ENCODE measurements at regions not wholly inside any gene's neighbourhood (a gene's known extent, or its start where the extent isn't known, plus 50 kb on each side); places are given as distances from the start of the nearest gene placed in this dataset.
A peak's percentile ranks its signal among the peaks of the same experiment; 100 is the strongest.
"Not testable (repeated sequence)": the region's sequence is repeated elsewhere in the genome, so short reads cannot be mapped to it uniquely, and the experiment has no call there.

DNA sequence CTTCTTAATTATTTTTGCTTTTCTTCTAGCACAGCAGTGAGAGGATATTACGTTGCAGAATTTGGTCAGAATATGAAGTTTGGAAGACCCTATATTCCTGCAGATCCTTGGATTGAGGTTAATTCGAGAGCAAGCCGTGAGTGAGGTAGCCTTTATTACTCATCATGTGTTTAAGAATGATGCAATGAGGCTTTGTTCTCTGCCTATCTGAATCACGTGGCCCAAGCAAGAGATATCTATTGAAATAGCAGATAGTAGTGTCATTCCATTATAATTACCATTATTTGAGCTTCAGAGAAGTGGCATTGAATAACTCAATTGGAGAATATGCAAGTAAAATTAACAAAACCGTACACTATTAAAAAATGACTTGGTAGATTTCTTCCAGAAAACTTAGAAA lies 641.1 kb downstream of the TMEM182 start:
- no peaks in the 10 kb centered on the region for H3K23me2 ChIP-seq (ENCODE audit: low read depth, low read length)
- CTCF ChIA-PET (ENCODE audit: partially characterized antibody): no interaction called here
- no peak overlapping the region for H2BK15ac ChIP-seq (ENCODE audit: low read length)
- no peaks in the 10 kb centered on the region for H4K20me1 ChIP-seq (replicated peaks in 1 of 2; ENCODE audit: control insufficient read depth in 1 of 2, insufficient read depth in 2 of 2, low read length in 2 of 2)
- WGBS, 2 experiments (ENCODE audit: extremely low coverage in 1 of 2, insufficient coverage in 1 of 2, insufficient read length in 1 of 2, insufficient replicate concordance in 2 of 2, low coverage in 1 of 2, low lambda C conversion rate in 2 of 2, missing lambda C conversion rate in 1 of 2): 93% methylated on average over 5 of the region's 5 CpGs; no CpG with 5 or more reads in 1 of the 2 experiments
- peak overlapping the region; percentile 89 for H2BK120ac ChIP-seq (replicated peaks; ENCODE audit: low read depth, low read length)
- H3K9me3 ChIP-seq (ENCODE audit: insufficient read depth in 2 of 2, low read depth in 1 of 2, low read length in 1 of 2): no peaks in the 10 kb centered on the region
- POLR2A ChIA-PET (ENCODE audit: partially characterized antibody): interaction anchor here (0.6 kb wide), 1 partner anchor 862 kb away, joined by 3 read pairs; no protein-coding TSS in a partner anchor
- H3K4me1 ChIP-seq (replicated peaks in 1 of 4; ENCODE audit: control insufficient read depth in 3 of 4, insufficient read depth in 4 of 4, low read length in 3 of 4): peaks cover 0 to 8% (median 4%) of the 10 kb centered on the region in 4 experiments; a peak in 4 of 7 replicates
- H2BK5ac ChIP-seq (ENCODE audit: low read depth, low read length): peak overlapping the region; percentile 98; the same call in 1 of the 2 replicates
- no peak overlapping the region for H4K5ac ChIP-seq (ENCODE audit: insufficient read length, low read depth, low read length)
- no peaks in the 10 kb centered on the region for H3K36me3 ChIP-seq (ENCODE audit: control insufficient read depth in 2 of 4, insufficient read depth in 4 of 4, low read length in 3 of 4)
- peak overlapping the region; percentile 88 for H4K91ac ChIP-seq (replicated peaks; ENCODE audit: insufficient read length, low read length)
- 0 out of 2 replicates have a peak overlapping the region, but pooled peaks have one; percentile 22 for H2BK12ac ChIP-seq (ENCODE audit: low read depth, low read length)
- no peak overlapping the region for H3K9ac ChIP-seq (replicated peaks in 1 of 4; ENCODE audit: extremely low read depth in 1 of 4, low read depth in 3 of 4, low read length in 3 of 4)
- no peak overlapping the region for H3K4me3 ChIP-seq (ENCODE audit: extremely low read depth in 1 of 4, insufficient read depth in 2 of 4, low read depth in 3 of 4, low read length in 4 of 4)
- no peak overlapping the region for H4K8ac ChIP-seq (ENCODE audit: extremely low read depth, insufficient read depth, low read length)
- no peak overlapping the region for H3K14ac ChIP-seq (ENCODE audit: insufficient read length)
- H3K56ac ChIP-seq (replicated peaks; ENCODE audit: insufficient read length, low read depth, low read length): no peak overlapping the region
- DNase-seq (ENCODE audit: low read depth in 1 of 2, low spot score in 2 of 2) (no peak), FAIRE-seq (no peak)
- 0 out of 2 replicates have a peak overlapping the region, but pooled peaks have one; percentile 62 for H3K18ac ChIP-seq (ENCODE audit: extremely low read depth, low read length)
- H3K27ac ChIP-seq (ENCODE audit: low read depth, low read length): no peak overlapping the region
- no peak overlapping the region for H3K23ac ChIP-seq (ENCODE audit: insufficient read length)
- H3K79me1 ChIP-seq (ENCODE audit: low read depth, low read length): no peaks in the 10 kb centered on the region
- H3K79me2 ChIP-seq (ENCODE audit: control insufficient read depth in 1 of 2, insufficient read depth in 2 of 2, low read length in 2 of 2): no peaks in the 10 kb centered on the region
- no peaks in the 10 kb centered on the region for H3K27me3 ChIP-seq (replicated peaks in 1 of 4; ENCODE audit: control insufficient read depth in 3 of 4, extremely low read depth in 1 of 4, insufficient read depth in 3 of 4, low read length in 3 of 4)
- peak overlapping the region; percentile 83 for H2BK20ac ChIP-seq (ENCODE audit: low read length)
- no peak overlapping the region for H3K4me2 ChIP-seq (ENCODE audit: insufficient read depth in 1 of 2, low read depth in 2 of 2, low read length in 2 of 2)
- peak overlapping the region; percentile 32 for H3K4ac ChIP-seq (replicated peaks; ENCODE audit: insufficient read length, low read depth, low read length)
- TF ChIP-seq CEBPB (IDR thresholded peaks at IDR 0.05; ENCODE audit: low read depth, low read length): 0 out of 2 replicates have a peak, but pooled peaks have one; percentile 1
- TF ChIP-seq JUND (IDR thresholded peaks at IDR 0.05; ENCODE audit: low read length): no peak
- H2AK5ac ChIP-seq (ENCODE audit: low read depth, low read length): no peak overlapping the region
- no peak overlapping the region for H2AFZ ChIP-seq (ENCODE audit: low read length)

- WGBS, 2 experiments (ENCODE audit: extremely low coverage in 1 of 2, insufficient coverage in 1 of 2, insufficient read length in 1 of 2, insufficient replicate concordance in 2 of 2, low coverage in 1 of 2, low lambda C conversion rate in 2 of 2, missing lambda C conversion rate in 1 of 2): 91% methylated on average over 5 of the region's 5 CpGs; no CpG with 5 or more reads in 1 of the 2 experiments
- H4K5ac ChIP-seq (ENCODE audit: insufficient read length, low read depth, low read length); H3K23ac ChIP-seq (ENCODE audit: insufficient read length); H2AK5ac ChIP-seq (ENCODE audit: low read depth, low read length); H3K36me3 ChIP-seq (ENCODE audit: control insufficient read depth in 2 of 4, insufficient read depth in 4 of 4, low read length in 3 of 4); H2BK20ac ChIP-seq (ENCODE audit: low read length); H3K14ac ChIP-seq (ENCODE audit: insufficient read length); CTCF ChIA-PET (ENCODE audit: partially characterized antibody); H3K27me3 ChIP-seq (replicated peaks in 1 of 4; ENCODE audit: control insufficient read depth in 3 of 4, extremely low read depth in 1 of 4, insufficient read depth in 3 of 4, low read length in 3 of 4); H3K79me2 ChIP-seq (ENCODE audit: control insufficient read depth in 1 of 2, insufficient read depth in 2 of 2, low read length in 2 of 2); H3K79me1 ChIP-seq (ENCODE audit: low read depth, low read length); FAIRE-seq; H3K4me3 ChIP-seq (ENCODE audit: extremely low read depth in 1 of 4, insufficient read depth in 2 of 4, low read depth in 3 of 4, low read length in 4 of 4); H3K9me3 ChIP-seq (ENCODE audit: insufficient read depth in 2 of 2, low read depth in 1 of 2, low read length in 1 of 2); H3K9ac ChIP-seq (replicated peaks in 1 of 4; ENCODE audit: extremely low read depth in 1 of 4, low read depth in 3 of 4, low read length in 3 of 4); H3K4ac ChIP-seq (replicated peaks; ENCODE audit: insufficient read length, low read depth, low read length); H2BK120ac ChIP-seq (replicated peaks; ENCODE audit: low read depth, low read length); H4K8ac ChIP-seq (ENCODE audit: extremely low read depth, insufficient read depth, low read length); H4K20me1 ChIP-seq (replicated peaks in 1 of 2; ENCODE audit: control insufficient read depth in 1 of 2, insufficient read depth in 2 of 2, low read length in 2 of 2); H2BK15ac ChIP-seq (ENCODE audit: low read length); H3K27ac ChIP-seq (ENCODE audit: low read depth, low read length); DNase-seq (ENCODE audit: low read depth in 1 of 2, low spot score in 2 of 2); H3K23me2 ChIP-seq (ENCODE audit: low read depth, low read length); H4K91ac ChIP-seq (replicated peaks; ENCODE audit: insufficient read length, low read length); H3K4me2 ChIP-seq (ENCODE audit: insufficient read depth in 1 of 2, low read depth in 2 of 2, low read length in 2 of 2); H2BK12ac ChIP-seq (ENCODE audit: low read depth, low read length); H3K4me1 ChIP-seq (replicated peaks in 1 of 4; ENCODE audit: control insufficient read depth in 3 of 4, insufficient read depth in 4 of 4, low read length in 3 of 4); H3K56ac ChIP-seq (replicated peaks; ENCODE audit: insufficient read length, low read depth, low read length); H3K18ac ChIP-seq (ENCODE audit: extremely low read depth, low read length); H2AFZ ChIP-seq (ENCODE audit: low read length): not testable (repeated sequence)
- H2BK5ac ChIP-seq (ENCODE audit: low read depth, low read length): peak overlapping the region; percentile 98; the same call in 1 of the 2 replicates
- POLR2A ChIA-PET (ENCODE audit: partially characterized antibody): interaction anchor here (0.6 kb wide), 1 partner anchor 862 kb away, joined by 3 read pairs; no protein-coding TSS in a partner anchor
Measured at GRCh38 chr2:103403388-103403787, 641.6 kb downstream of the TMEM182 start.
